B cell (primary cell): ENCODE measurements at regions not wholly inside any gene's neighbourhood (a gene's known extent, or its start where the extent isn't known, plus 50 kb on each side); places are given as distances from the start of the nearest gene placed in this dataset.

ENCODE experiments used
- ATAC-seq: fragments of 200-7000 bp; cut with Tn5 transposase; one replicate; pipeline ENCODE4 v1.10.0; 2021; ENCODE audit warnings: low read depth, mild to moderate bottlenecking, moderate number of reproducible peaks, moderate library complexity
- CTCF ChIA-PET: fragments of 350-600 bp; sonication (Branson Sonifier 250); formaldehyde crosslinking; loops from one replicate; lab custom pipeline; 2021; ENCODE audit warnings: antibody characterized with exemption, inconsistent platforms; lab: Charles Lee
- POLR2A ChIA-PET: fragments of 350-600 bp; sonication (Branson Sonifier 250); formaldehyde crosslinking; loops from one replicate; lab custom pipeline; 2021; ENCODE audit warnings: antibody characterized with exemption; lab: Charles Lee
- DNase-seq: peaks from one replicate; pipeline ENCODE4 v3.0.0; 2013
- H2AFZ ChIP-seq: 2 replicates; pipeline ENCODE4 v1.6.1; 2012; ENCODE audit warnings: mild to moderate bottlenecking, low read depth, low read length; ENCODE audit not compliant: insufficient read depth, poor library complexity, severe bottlenecking
- H3K27ac ChIP-seq, 2 donors: 1 replicate in 1 of 2; 2 replicates in 1 of 2; pipeline ENCODE4 v1.5.1; 2012 to 2013; ENCODE audit warnings: low read length in 2 of 2, mild to moderate bottlenecking in 2 of 2, moderate library complexity in 1 of 2
- H3K27me3 ChIP-seq, 4 experiments: fragments of 200-600 bp in 1 of 4; sonication (generic) in 1 of 4; replicated peaks in 1 of 4; 1 replicate in 2 of 4; 2 replicates in 2 of 4; pipeline versions ENCODE4 v1.6.1 to v1.7.0; 2013 to 2016; ENCODE audit warnings: low read length in 3 of 4, mild to moderate bottlenecking in 2 of 4, mixed read lengths in 1 of 4, moderate library complexity in 1 of 4; ENCODE audit not compliant: insufficient read depth in 4 of 4, control insufficient read depth in 3 of 4; ENCODE audit errors: control extremely low read depth in 1 of 4
- H3K36me3 ChIP-seq, 2 experiments: replicated peaks in 1 of 2; 1 replicate in 1 of 2; 2 replicates in 1 of 2; pipeline versions ENCODE4 v1.6.1 to v1.7.1; 2013; ENCODE audit warnings: low read length in 1 of 2; ENCODE audit not compliant: insufficient read depth in 2 of 2, control insufficient read depth in 1 of 2; ENCODE audit errors: control extremely low read depth in 1 of 2, extremely low read depth in 1 of 2
- H3K4me1 ChIP-seq, 2 donors: fragments of 200-600 bp in 1 of 2; sonication (generic) in 1 of 2; 1 replicate in 1 of 2; 2 replicates in 1 of 2; pipeline versions ENCODE4 v1.5.1 to v1.6.1; 2013 to 2017; ENCODE audit warnings: low read length in 2 of 2; ENCODE audit not compliant: control insufficient read depth in 2 of 2, insufficient read depth in 2 of 2
- H3K4me2 ChIP-seq: replicated peaks from 2 replicates; pipeline ENCODE3; 2012; ENCODE audit warnings: mild to moderate bottlenecking, low read depth, low read length; ENCODE audit not compliant: poor library complexity, severe bottlenecking
- H3K4me3 ChIP-seq, 5 experiments: fragments of 200-600 bp in 1 of 5; sonication (generic) in 1 of 5; 1 replicate in 3 of 5; 2 replicates in 2 of 5; pipeline versions ENCODE4 v1.5.1 to v1.7.0; 2011 to 2016; ENCODE audit warnings: low read length in 4 of 5, mild to moderate bottlenecking in 4 of 5, low read depth in 2 of 5, control low read depth in 1 of 5, moderate library complexity in 1 of 5; ENCODE audit not compliant: insufficient read depth in 1 of 5; ENCODE audit errors: control extremely low read depth in 1 of 5, extremely low read depth in 1 of 5
- H3K79me2 ChIP-seq: fragments of 200-600 bp; sonication (generic); one replicate; pipeline ENCODE4 v1.6.0; 2016; ENCODE audit warnings: low read length; ENCODE audit not compliant: control insufficient read depth, insufficient read depth
- H3K9ac ChIP-seq: fragments of 200-600 bp; sonication (generic); 2 replicates; pipeline ENCODE4 v1.6.1; 2017; ENCODE audit warnings: mild to moderate bottlenecking, low read length, moderate library complexity
- H3K9me3 ChIP-seq, 3 donors: one replicate each; pipeline versions ENCODE4 v1.6.1 to v1.7.1; 2013; ENCODE audit warnings: low read length in 2 of 3; ENCODE audit not compliant: control insufficient read depth in 2 of 3, insufficient read depth in 1 of 3; ENCODE audit errors: control extremely low read depth in 1 of 3
- H4K20me1 ChIP-seq: 2 replicates; pipeline ENCODE4 v1.6.0; 2012; ENCODE audit warnings: mild to moderate bottlenecking, low read length; ENCODE audit not compliant: insufficient read depth, control insufficient read depth, poor library complexity, severe bottlenecking
- H3K27ac Mint-ChIP-seq: one replicate; pipeline ENCODE4 v1.8.0; 2021; ENCODE audit warnings: mixed read lengths
- H3K27me3 Mint-ChIP-seq: one replicate; pipeline ENCODE4 v1.8.0; 2021; ENCODE audit warnings: mixed read lengths
- H3K4me1 Mint-ChIP-seq: one replicate; pipeline ENCODE4 v1.8.0; 2021; ENCODE audit warnings: mixed read lengths
- H3K4me3 Mint-ChIP-seq: one replicate; pipeline ENCODE4 v1.8.0; 2021; ENCODE audit warnings: mixed read lengths
- H3K9me3 Mint-ChIP-seq: one replicate; pipeline ENCODE4 v1.8.0; 2022; ENCODE audit warnings: mixed read lengths; ENCODE audit not compliant: insufficient read depth
- CTCF ChIP-seq: fragments of 200-600 bp; IDR thresholded peaks from one replicate; pipeline ENCODE4 v1.8.0; 2022; ENCODE audit warnings: antibody characterized with exemption, mild to moderate bottlenecking
- EZH2 ChIP-seq: IDR thresholded peaks from 2 replicates; pipeline ENCODE4 v1.6.1; 2012; ENCODE audit warnings: borderline replicate concordance, low read depth, mild to moderate bottlenecking, moderate library complexity, low read length; ENCODE audit not compliant: insufficient read depth, poor library complexity, severe bottlenecking
- WGBS: methylation state at CpG from one replicate; pipeline ENCODE4 v1.1.5; 2013; ENCODE audit warnings: missing lambda C conversion rate; ENCODE audit not compliant: insufficient coverage; 5-methylcytosine and 5-hydroxymethylcytosine counted together
- intact Hi-C: fragments of 100-400 bp; cut with micrococcal nuclease; formaldehyde crosslinking; loops from one replicate; pipeline ENCODE4 v1.10.0; 2022

- peaks cover 25 to 32% of the 10 kb centered on the region in 2 donors for H3K4me1 ChIP-seq
- H3K79me2 ChIP-seq = no peaks in the 10 kb centered on the region
- H3K27ac ChIP-seq = no peak overlapping the region
- Mint-ChIP-seq H3K27ac (no peak overlapping the region), H3K27me3 (peaks cover 3% of the 10 kb centered on the region), H3K4me3 (no peak overlapping the region), H3K4me1 (peaks cover 26% of the 10 kb centered on the region), H3K9me3 (no peaks in the 10 kb centered on the region)
- H4K20me1 ChIP-seq = no peaks in the 10 kb centered on the region
- H3K36me3 ChIP-seq = no peaks in the 10 kb centered on the region
- no peak overlapping the region for H3K9ac ChIP-seq
- WGBS = 10% methylated on average over 9 of the region's 11 CpGs
- H3K4me3 ChIP-seq = no peak overlapping the region
- H3K4me2 ChIP-seq = peak overlapping the region; percentile 39
- peak; percentile 81 for ATAC-seq
- no peaks in the 10 kb centered on the region for H3K27me3 ChIP-seq
- ChIA-PET CTCF (interaction anchor here (0.6 to 9.0 kb wide), 31 partner anchors 10 to 676 kb away, joined by 3 to 356 read pairs (median 4); partner anchors contain the start of genes ARFIP1 and TIGD4), POLR2A (no interaction called here)
- intact Hi-C loops = loop anchor here (1.0 to 5.0 kb wide), 4 partner anchors 31 to 678 kb away; no protein-coding TSS in a partner anchor
- H3K9me3 ChIP-seq = no peaks in the 10 kb centered on the region
- peak; percentile 84 for DNase-seq
- TF ChIP-seq EZH2 (no peak), CTCF (peak; percentile 97)
- H2AFZ ChIP-seq = peak overlapping the region; percentile 32
These were observed 119.1 kb upstream of the TRIM2 start for GRCh38 chr4:153084980-153085630.

DNA sequence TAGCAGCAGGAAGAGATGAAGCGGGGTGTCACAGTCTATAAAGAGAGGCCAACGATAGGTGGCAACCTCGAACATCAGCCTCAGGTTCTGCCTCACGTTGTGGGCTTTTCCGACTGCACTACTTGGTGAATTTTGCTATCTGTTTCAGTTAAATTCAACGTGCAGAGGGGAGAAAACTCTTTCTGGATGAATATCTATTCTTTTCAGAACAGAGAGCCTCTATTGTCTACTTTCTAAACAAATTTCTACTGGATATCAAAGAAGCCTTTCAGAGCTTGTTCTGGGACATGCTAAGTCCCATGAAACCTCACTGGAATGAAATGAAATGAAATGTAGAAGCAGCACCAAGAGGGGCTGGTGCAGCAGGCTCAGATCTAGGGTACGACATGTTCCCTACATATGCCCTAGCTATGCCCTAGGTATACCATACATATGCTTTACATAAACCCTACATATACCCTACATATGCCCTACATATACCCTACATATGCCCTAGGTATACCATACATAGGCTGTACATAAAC lies 116.5 kb upstream of the TRIM2 start:
- Mint-ChIP-seq H3K4me1 (peaks cover 16% of the 10 kb centered on the region), H3K27me3 (peaks cover 3% of the 10 kb centered on the region), H3K4me3 (no peak overlapping the region), H3K9me3 (no peaks in the 10 kb centered on the region), H3K27ac (no peak overlapping the region)
- Histone ChIP-seq H3K79me2 (no peaks in the 10 kb centered on the region), H3K4me2 (no peak overlapping the region), H2AFZ (no peak overlapping the region), H3K27me3 (no peaks in the 10 kb centered on the region), H3K9ac (no peak overlapping the region), H3K36me3 (no peaks in the 10 kb centered on the region), H3K27ac (no peak overlapping the region), H3K9me3 (no peaks in the 10 kb centered on the region), H3K4me3 (no peak overlapping the region), H4K20me1 (no peaks in the 10 kb centered on the region), H3K4me1 (peaks cover 13 to 20% of the 10 kb centered on the region in 2 donors)
- intact Hi-C loops = loop anchor here (5.0 kb wide), 1 partner anchor 680 kb away; no protein-coding TSS in a partner anchor
- ChIA-PET POLR2A (no interaction called here), CTCF (interaction anchor here (0.6 to 5.9 kb wide), 3 partner anchors 39 to 240 kb away, joined by 3 to 42 read pairs (median 8); no protein-coding TSS in a partner anchor)
- DNase-seq = no peak
- no peak for TF ChIP-seq CTCF
- TF ChIP-seq EZH2 = no peak
- 100% methylated on average over 3 of the region's 7 CpGs for WGBS
- no peak for ATAC-seq
